C4-2B (cell line): ENCODE measurements at regions not wholly inside any gene's neighbourhood (a gene's known extent, or its start where the extent isn't known, plus 50 kb on each side); places are given as distances from the start of the nearest gene placed in this dataset.

Source experiments
- CTCF ChIP-seq: fragments of 450-650 bp; conservative IDR thresholded peaks from 2 replicates; pipeline ENCODE4 v1.5.1; 2017; ENCODE audit warnings: mild to moderate bottlenecking
- ZFX ChIP-seq: fragments of 450-650 bp; IDR thresholded peaks from 2 replicates; pipeline ENCODE4 v1.6.1; 2017

GRCh38 chr14:100396266-100396795, 73.2 kb downstream of the SLC25A47 start:
- no peak for TF ChIP-seq CTCF
- TF ChIP-seq ZFX, result no peak
